ENCODE measurements at regions not wholly inside any gene's neighbourhood (a gene's known extent, or its start where the extent isn't known, plus 50 kb on each side); places are given as distances from the start of the nearest gene placed in this dataset.

- TF ChIP-seq ZNF565 (CRISPR knock-in tag; conservative IDR thresholded peaks at IDR 0.05; ENCODE audit: low read depth) (no peak), ZC3H10 (CRISPR knock-in tag; IDR thresholded peaks at IDR 0.05) (no peak), BACH2 (CRISPR knock-in tag; IDR thresholded peaks at IDR 0.05; ENCODE audit: borderline replicate concordance) (no peak), TOX (CRISPR knock-in tag; IDR thresholded peaks at IDR 0.05; ENCODE audit: borderline replicate concordance) (no peak), RARB (CRISPR knock-in tag; IDR thresholded peaks at IDR 0.05) (no peak), ZFP30 (CRISPR knock-in tag; IDR thresholded peaks at IDR 0.05) (no peak), PPARA (CRISPR knock-in tag; IDR thresholded peaks at IDR 0.05; ENCODE audit: borderline replicate concordance) (no peak), ZNF8 (CRISPR knock-in tag; IDR thresholded peaks at IDR 0.05) (no peak), GLIS3 (CRISPR knock-in tag; IDR thresholded peaks at IDR 0.05) (no peak), ZNF70 (CRISPR knock-in tag; IDR thresholded peaks at IDR 0.05) (no peak)
- TF ChIP-seq, protein P1, sequence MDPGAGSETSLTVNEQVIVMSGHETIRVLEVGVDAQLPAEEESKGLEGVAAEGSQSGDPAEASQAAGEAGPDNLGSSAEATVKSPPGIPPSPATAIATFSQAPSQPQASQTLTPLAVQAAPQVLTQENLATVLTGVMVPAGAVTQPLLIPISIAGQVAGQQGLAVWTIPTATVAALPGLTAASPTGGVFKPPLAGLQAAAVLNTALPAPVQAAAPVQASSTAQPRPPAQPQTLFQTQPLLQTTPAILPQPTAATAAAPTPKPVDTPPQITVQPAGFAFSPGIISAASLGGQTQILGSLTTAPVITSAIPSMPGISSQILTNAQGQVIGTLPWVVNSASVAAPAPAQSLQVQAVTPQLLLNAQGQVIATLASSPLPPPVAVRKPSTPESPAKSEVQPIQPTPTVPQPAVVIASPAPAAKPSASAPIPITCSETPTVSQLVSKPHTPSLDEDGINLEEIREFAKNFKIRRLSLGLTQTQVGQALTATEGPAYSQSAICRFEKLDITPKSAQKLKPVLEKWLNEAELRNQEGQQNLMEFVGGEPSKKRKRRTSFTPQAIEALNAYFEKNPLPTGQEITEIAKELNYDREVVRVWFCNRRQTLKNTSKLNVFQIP (CRISPR knock-in tag; IDR thresholded peaks at IDR 0.05; ENCODE audit: borderline replicate concordance, low read depth) = no peak
- TF ChIP-seq, protein P2, sequence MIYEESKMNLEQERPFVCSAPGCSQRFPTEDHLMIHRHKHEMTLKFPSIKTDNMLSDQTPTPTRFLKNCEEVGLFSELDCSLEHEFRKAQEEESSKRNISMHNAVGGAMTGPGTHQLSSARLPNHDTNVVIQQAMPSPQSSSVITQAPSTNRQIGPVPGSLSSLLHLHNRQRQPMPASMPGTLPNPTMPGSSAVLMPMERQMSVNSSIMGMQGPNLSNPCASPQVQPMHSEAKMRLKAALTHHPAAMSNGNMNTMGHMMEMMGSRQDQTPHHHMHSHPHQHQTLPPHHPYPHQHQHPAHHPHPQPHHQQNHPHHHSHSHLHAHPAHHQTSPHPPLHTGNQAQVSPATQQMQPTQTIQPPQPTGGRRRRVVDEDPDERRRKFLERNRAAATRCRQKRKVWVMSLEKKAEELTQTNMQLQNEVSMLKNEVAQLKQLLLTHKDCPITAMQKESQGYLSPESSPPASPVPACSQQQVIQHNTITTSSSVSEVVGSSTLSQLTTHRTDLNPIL (CRISPR knock-in tag; IDR thresholded peaks at IDR 0.05; ENCODE audit: low read depth) = no peak
These were observed 541.4 kb downstream of the DACH1 start for GRCh38 chr13:71325556-71325955.

All from SK-N-SH treated with all-trans-retinoic acid at 6 μM for 48 hours (cell line).